Fibroblast of lung (primary cell): ENCODE measurements at regions not wholly inside any gene's neighbourhood (a gene's known extent, or its start where the extent isn't known, plus 50 kb on each side); places are given as distances from the start of the nearest gene placed in this dataset.

ENCODE experiments used
- DNase-seq, 2 donors: peaks; one replicate each; pipeline versions ENCODE4 v3.0.0 to v3.0.0-alpha.2; 2010; ENCODE audit warnings: low read depth in 2 of 2
- H2AFZ ChIP-seq: 2 replicates; pipeline ENCODE4 v1.5.1; 2012; ENCODE audit warnings: low read length, control low read depth, inconsistent platforms
- H3K27ac ChIP-seq: 2 replicates; pipeline ENCODE4 v1.5.1; 2011; ENCODE audit warnings: low read length, control low read depth; ENCODE audit not compliant: insufficient read depth
- H3K27me3 ChIP-seq: 2 replicates; pipeline ENCODE4 v1.5.1; 2011; ENCODE audit warnings: mild to moderate bottlenecking, low read length; ENCODE audit not compliant: control insufficient read depth, insufficient read depth
- H3K36me3 ChIP-seq: 2 replicates; pipeline ENCODE4 v1.5.1; 2011; ENCODE audit warnings: low read length; ENCODE audit not compliant: control insufficient read depth, insufficient read depth
- H3K4me1 ChIP-seq: 2 replicates; pipeline ENCODE4 v1.5.1; 2011; ENCODE audit warnings: low read length; ENCODE audit not compliant: control insufficient read depth, insufficient read depth; ENCODE audit errors: extremely low read depth
- H3K4me2 ChIP-seq: 2 replicates; pipeline ENCODE4 v1.5.1; 2011; ENCODE audit warnings: low read length, control low read depth; ENCODE audit not compliant: insufficient read depth; ENCODE audit errors: extremely low read depth
- H3K4me3 ChIP-seq, 4 experiments: fragments of 200-600 bp in 1 of 4; sonication (generic) in 1 of 4; replicated peaks in 1 of 4; 2 replicates each; pipeline ENCODE4 v1.5.1; 2011 to 2016; ENCODE audit warnings: low read length in 4 of 4, low read depth in 3 of 4, mild to moderate bottlenecking in 3 of 4, control low read depth in 2 of 4, inconsistent platforms in 1 of 4, mixed read lengths in 1 of 4; ENCODE audit not compliant: insufficient read depth in 1 of 4; ENCODE audit errors: control extremely low read depth in 1 of 4
- H3K79me2 ChIP-seq: 2 replicates; pipeline ENCODE4 v1.5.1; 2012; ENCODE audit warnings: mild to moderate bottlenecking, low read length, inconsistent platforms; ENCODE audit not compliant: control insufficient read depth, insufficient read depth
- H3K9ac ChIP-seq: 2 replicates; pipeline ENCODE4 v1.5.1; 2011; ENCODE audit warnings: mild to moderate bottlenecking, low read length, control low read depth; ENCODE audit not compliant: insufficient read depth
- H3K9me3 ChIP-seq: 2 replicates; pipeline ENCODE4 v1.5.1; 2012; ENCODE audit warnings: low read depth, low read length; ENCODE audit not compliant: control insufficient read depth, insufficient read depth
- H4K20me1 ChIP-seq: 2 replicates; pipeline ENCODE4 v1.5.1; 2011; ENCODE audit warnings: low read length; ENCODE audit not compliant: control insufficient read depth, insufficient read depth; ENCODE audit errors: extremely low read depth
- CTCF ChIP-seq, 2 donors: IDR thresholded peaks in 1 of 2; conservative IDR thresholded peaks in 1 of 2; 1 replicate in 1 of 2; 2 replicates in 1 of 2; pipeline ENCODE4 v1.5.1; 2011 to 2012; ENCODE audit warnings: low read length in 2 of 2, control low read depth in 1 of 2, inconsistent platforms in 1 of 2, low read depth in 1 of 2, mild to moderate bottlenecking in 1 of 2
- EZH2 ChIP-seq: IDR thresholded peaks from 2 replicates; pipeline ENCODE4 v1.5.1; 2012; ENCODE audit warnings: low read length, control low read depth, mild to moderate bottlenecking; ENCODE audit errors: missing control alignments

GRCh38 chr18:24538414-24539264 lies 78.2 kb downstream of the HRH4 start:
- Histone ChIP-seq H2AFZ (no peak overlapping the region), H3K4me1 (no peaks in the 10 kb centered on the region), H3K79me2 (no peaks in the 10 kb centered on the region), H3K27me3 (peaks cover 4% of the 10 kb centered on the region), H3K27ac (no peak overlapping the region), H3K4me2 (no peak overlapping the region), H3K4me3 (no peak overlapping the region), H3K36me3 (no peaks in the 10 kb centered on the region), H3K9ac (no peak overlapping the region), H3K9me3 (no peaks in the 10 kb centered on the region), H4K20me1 (no peaks in the 10 kb centered on the region)
- TF ChIP-seq CTCF (conservative IDR thresholded peaks at IDR 0.05 in 1 of 2, IDR thresholded peaks at IDR 0.05 in 1 of 2; ENCODE audit: low read depth in 1 of 2, low read length in 2 of 2) (no peak), EZH2 (no peak)
- no peak for DNase-seq

GRCh38 chr18:24539866-24540617 lies 79.6 kb downstream of the HRH4 start:
- no peak for TF ChIP-seq CTCF (conservative IDR thresholded peaks at IDR 0.05 in 1 of 2, IDR thresholded peaks at IDR 0.05 in 1 of 2; ENCODE audit: low read depth in 1 of 2, low read length in 2 of 2)
- TF ChIP-seq EZH2: no peak
- Histone ChIP-seq H3K4me1 (no peaks in the 10 kb centered on the region), H2AFZ (no peak overlapping the region), H3K36me3 (no peaks in the 10 kb centered on the region), H3K27me3 (peaks cover 4% of the 10 kb centered on the region), H4K20me1 (no peaks in the 10 kb centered on the region), H3K4me2 (no peak overlapping the region), H3K79me2 (no peaks in the 10 kb centered on the region), H3K9ac (no peak overlapping the region), H3K9me3 (no peaks in the 10 kb centered on the region), H3K27ac (no peak overlapping the region), H3K4me3 (no peak overlapping the region)
- no peak for DNase-seq

- no peaks in the 10 kb centered on the region for H3K9me3 ChIP-seq
- H3K79me2 ChIP-seq: no peaks in the 10 kb centered on the region
- no peak overlapping the region for H3K27ac ChIP-seq
- no peak overlapping the region for H3K9ac ChIP-seq
- H3K4me1 ChIP-seq: no peaks in the 10 kb centered on the region
- DNase-seq: no peak
- H2AFZ ChIP-seq: no peak overlapping the region
- no peaks in the 10 kb centered on the region for H4K20me1 ChIP-seq
- peaks cover 4% of the 10 kb centered on the region for H3K27me3 ChIP-seq
- TF ChIP-seq EZH2 (no peak), CTCF (conservative IDR thresholded peaks at IDR 0.05 in 1 of 2, IDR thresholded peaks at IDR 0.05 in 1 of 2; ENCODE audit: low read depth in 1 of 2, low read length in 2 of 2) (no peak)
- H3K4me2 ChIP-seq: no peak overlapping the region
- H3K4me3 ChIP-seq: no peak overlapping the region
- no peaks in the 10 kb centered on the region for H3K36me3 ChIP-seq
Measured at GRCh38 chr18:24540896-24541295, 80.5 kb downstream of the HRH4 start.
